SH-SY5Y (cell line): ENCODE measurements at regions not wholly inside any gene's neighbourhood (a gene's known extent, or its start where the extent isn't known, plus 50 kb on each side); places are given as distances from the start of the nearest gene placed in this dataset.

Experiments
- GATA2 ChIP-seq: IDR thresholded peaks from 2 replicates; pipeline ENCODE4 v1.6.1; 2011; ENCODE audit warnings: mild to moderate bottlenecking, low read depth, low read length
- GATA3 ChIP-seq: IDR thresholded peaks from 2 replicates; pipeline ENCODE4 v1.6.1; 2011; ENCODE audit warnings: low read depth, mild to moderate bottlenecking, low read length, moderate library complexity

DNA sequence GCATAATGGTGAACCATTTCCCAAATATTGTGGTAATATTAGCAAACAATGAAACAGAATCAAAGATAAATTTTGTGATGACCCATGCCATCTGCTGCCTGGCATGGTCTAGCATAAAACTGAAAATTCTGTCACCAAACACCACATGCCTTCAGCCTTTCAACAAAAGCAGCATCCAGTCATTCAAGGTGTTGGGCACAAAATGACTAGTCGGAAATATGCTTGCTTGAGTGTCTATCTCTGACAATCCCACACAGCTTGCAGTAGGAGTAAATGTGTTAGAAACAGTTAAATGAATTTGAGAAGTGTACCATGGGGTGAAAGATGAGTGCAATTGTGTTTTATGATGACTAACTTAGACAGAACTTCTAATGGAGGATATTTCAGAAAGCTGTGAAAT lies 61.7 kb upstream of the CDIN1 start:
- TF ChIP-seq GATA2 (no peak), GATA3 (no peak)

DNA sequence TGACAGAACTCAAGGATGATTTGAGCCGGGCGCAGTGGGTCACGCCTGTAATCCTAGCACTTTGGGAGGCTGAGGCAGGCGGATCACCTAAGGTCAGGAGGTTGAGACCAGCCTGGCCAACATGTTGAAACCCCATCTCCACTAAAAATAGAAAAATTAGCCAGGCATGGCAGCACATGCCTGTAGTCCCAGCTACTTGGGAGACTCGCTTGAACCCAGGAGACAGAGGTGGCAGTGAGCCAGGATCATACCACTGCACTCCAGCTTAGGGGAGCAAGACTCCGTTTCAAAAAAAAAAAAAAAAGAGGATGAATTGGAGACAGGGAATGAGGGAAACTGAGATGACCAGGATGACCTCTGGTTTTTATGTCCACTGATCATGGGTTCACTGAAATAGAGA lies 60.4 kb upstream of the CDIN1 start:
- TF ChIP-seq GATA3 (no peak), GATA2 (no peak)

DNA sequence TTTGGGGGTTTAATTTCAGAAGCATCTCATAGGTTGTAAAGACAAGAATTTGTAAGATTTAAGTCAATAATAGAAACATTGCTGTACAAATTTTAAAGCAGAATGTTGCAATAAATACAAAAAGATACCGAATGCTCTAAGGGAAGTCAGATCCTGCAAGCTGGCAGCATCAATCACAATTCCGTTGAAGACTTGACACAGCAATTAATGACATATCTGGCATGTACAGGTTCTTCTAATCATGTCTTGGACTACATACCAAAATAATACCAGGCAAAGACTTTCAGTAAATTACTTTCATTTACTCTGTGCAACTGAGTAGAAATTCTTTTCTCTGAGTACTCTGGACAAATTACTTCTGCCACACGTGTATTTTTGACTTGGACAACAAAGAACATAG lies 54.0 kb upstream of the CDIN1 start:
- TF ChIP-seq GATA3 (no peak), GATA2 (no peak)

GRCh38 chr15:36527235-36528162 lies 51.9 kb upstream of the CDIN1 start:
- peak; percentile 52 for TF ChIP-seq GATA3
- TF ChIP-seq GATA2: no peak

DNA sequence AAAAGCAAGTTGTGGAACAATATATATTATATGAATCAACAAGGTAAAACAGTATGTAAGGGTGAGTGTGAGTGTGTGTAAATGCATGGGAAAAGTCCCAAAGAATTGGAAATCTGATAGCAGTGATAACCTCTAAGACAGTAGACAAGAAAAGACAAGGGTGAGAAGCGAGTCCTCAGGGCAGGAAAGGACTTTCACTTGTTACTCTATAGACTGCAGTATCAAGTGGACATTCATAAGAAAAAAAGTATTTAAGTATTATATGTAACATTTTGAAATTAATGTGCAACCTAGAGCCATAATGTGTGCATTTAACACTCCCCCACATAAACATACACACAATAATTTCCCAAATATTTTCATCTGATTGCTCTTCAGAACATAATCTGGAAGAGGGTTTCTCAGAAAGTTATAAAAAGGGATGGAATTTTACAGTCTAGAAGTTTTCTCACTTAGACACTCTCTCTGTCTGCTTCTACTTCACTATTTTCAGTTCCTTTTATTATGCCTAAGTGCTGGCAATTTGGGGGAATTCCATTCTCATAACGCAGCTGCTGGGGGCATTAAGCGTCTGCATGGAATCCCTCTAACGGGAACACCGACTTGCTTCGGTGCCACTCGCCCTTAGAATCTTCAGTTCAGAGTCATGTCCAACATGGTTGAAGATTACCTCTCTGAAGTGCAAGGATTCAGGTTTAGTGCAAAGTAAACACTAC lies 50.0 kb upstream of the CDIN1 start:
- TF ChIP-seq GATA3 (no peak), GATA2 (no peak)
